RWPE1 (cell line): ENCODE measurements at regions not wholly inside any gene's neighbourhood (a gene's known extent, or its start where the extent isn't known, plus 50 kb on each side); places are given as distances from the start of the nearest gene placed in this dataset.
"Not testable (repeated sequence)": the region's sequence is repeated elsewhere in the genome, so short reads cannot be mapped to it uniquely, and the experiment has no call there.

Experiments
- CTCF ChIA-PET: fragments of 350-600 bp; sonication (Branson Sonifier 250); formaldehyde crosslinking; extraction: SDS; loops from one replicate; lab custom pipeline; 2021; lab: Yijun Ruan, JAX
- POLR2A ChIA-PET: fragments of 400-600 bp; formaldehyde crosslinking; extraction: SDS; loops from one replicate; lab custom pipeline; 2020; ENCODE audit warnings: antibody characterized with exemption; ENCODE audit not compliant: low non-redundant PET; lab: Yijun Ruan, JAX
- DNase-seq: peaks from one replicate; pipeline ENCODE4 v3.0.0; 2012; ENCODE audit warnings: low spot score
- H3K27ac ChIP-seq: fragments of 450-650 bp; 2 replicates; pipeline ENCODE4 v1.5.1; 2017
- CTCF ChIP-seq: fragments of 450-650 bp; conservative IDR thresholded peaks from 2 replicates; pipeline ENCODE4 v1.5.1; 2017; ENCODE audit warnings: low read depth, mild to moderate bottlenecking

- POLR2A ChIA-PET, result no interaction called here
- no peak for DNase-seq
- CTCF ChIA-PET, result no interaction called here
- TF ChIP-seq CTCF, result no peak
- H3K27ac ChIP-seq, result no peak overlapping the region
These were observed 767.4 kb upstream of the CDH10 start for GRCh38 chr5:25412116-25412661.

DNA sequence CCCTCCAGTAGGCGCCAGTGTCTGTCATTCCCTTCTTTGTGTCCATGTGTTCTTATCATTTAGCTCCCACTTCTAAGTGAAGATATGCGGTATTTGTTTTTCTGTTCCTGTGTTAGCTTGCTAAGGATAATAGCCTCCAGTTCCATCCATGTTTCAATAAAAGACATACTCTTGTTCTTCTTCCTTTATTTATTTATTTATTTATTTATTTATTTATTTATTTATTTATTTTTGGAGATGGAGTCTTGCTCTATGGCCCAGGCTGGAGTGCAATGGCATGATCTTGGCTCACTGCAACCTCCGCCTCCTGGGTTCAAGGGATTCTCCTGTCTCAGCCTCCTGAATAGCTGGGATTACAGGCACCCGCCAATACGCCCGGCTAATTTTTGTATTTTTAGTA is 762.6 kb upstream of the CDH10 start:
- POLR2A ChIA-PET, H3K27ac ChIP-seq, CTCF ChIA-PET, DNase-seq: not testable (repeated sequence)

- no peak overlapping the region for H3K27ac ChIP-seq
- ChIA-PET POLR2A (no interaction called here), CTCF (no interaction called here)
- no peak for DNase-seq
- TF ChIP-seq CTCF, result no peak
These were observed 761.1 kb upstream of the CDH10 start for GRCh38 chr5:25405850-25406249.

DNA sequence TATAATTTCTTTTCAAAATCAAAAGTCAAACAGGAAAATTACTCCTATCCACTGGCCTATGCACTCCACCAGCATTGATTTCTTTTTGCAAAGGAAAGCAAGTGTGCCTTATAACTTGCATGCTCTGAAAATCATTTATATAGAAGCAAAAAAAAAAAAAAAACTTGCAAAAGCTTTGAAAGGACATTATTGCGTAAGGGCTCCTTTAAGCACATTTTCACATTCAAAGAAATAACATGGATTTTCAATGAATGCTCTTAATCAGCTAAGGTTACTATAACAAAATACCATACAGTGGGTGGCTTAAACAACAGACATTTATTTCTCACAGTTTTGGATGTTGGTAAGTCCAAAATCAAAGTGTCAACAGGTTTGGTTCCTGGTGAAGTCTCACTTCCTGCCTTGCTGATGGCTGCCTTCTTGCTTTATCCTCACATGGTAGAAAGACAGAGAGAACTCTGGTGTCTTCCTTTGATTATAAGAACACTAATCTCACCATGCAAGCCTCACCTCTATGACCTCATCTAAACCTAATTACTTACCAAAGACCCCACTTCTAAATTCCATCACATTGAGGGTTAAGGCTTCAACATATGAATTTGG is 755.2 kb upstream of the CDH10 start:
- H3K27ac ChIP-seq, result no peak overlapping the region
- no peak for TF ChIP-seq CTCF
- ChIA-PET POLR2A (no interaction called here), CTCF (no interaction called here)
- no peak for DNase-seq

- no peak for DNase-seq
These were observed 749.2 kb upstream of the CDH10 start for GRCh38 chr5:25393957-25394356.

DNA sequence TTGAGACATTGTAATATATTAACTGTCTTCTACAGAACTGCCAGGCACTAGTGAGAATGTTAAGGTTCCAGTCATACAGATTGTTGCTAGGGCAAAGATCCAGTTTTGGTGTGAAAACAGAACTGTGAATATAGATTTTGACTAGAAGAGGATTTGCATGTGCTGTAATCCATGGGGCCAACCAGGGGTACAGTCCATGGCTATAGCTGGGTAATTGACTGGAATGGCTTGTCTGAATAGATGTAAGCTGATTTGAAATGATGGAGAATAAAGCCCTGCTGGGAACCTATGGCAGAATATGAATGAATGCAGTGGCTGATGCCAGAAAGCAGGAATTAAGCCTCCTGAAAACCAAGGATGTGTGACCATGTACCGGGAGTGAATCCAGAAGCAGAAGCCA is 748.5 kb upstream of the CDH10 start:
- no peak for DNase-seq
- ChIA-PET CTCF (no interaction called here), POLR2A (no interaction called here)
- TF ChIP-seq CTCF, result no peak
- no peak overlapping the region for H3K27ac ChIP-seq

More at GRCh38 chr5:25393957-25394356, 749.2 kb upstream of the CDH10 start:
- CTCF ChIA-PET, result no interaction called here
- no peak overlapping the region for H3K27ac ChIP-seq
- TF ChIP-seq CTCF, result no peak
- POLR2A ChIA-PET, result no interaction called here

GRCh38 chr5:25387953-25388352 is 743.2 kb upstream of the CDH10 start:
- DNase-seq, result no peak
- CTCF ChIA-PET, result no interaction called here
- no peak for TF ChIP-seq CTCF
- H3K27ac ChIP-seq, result no peak overlapping the region
- POLR2A ChIA-PET, result no interaction called here
